Neural cell (in vitro differentiated cells): ENCODE measurements at regions not wholly inside any gene's neighbourhood (a gene's known extent, or its start where the extent isn't known, plus 50 kb on each side); places are given as distances from the start of the nearest gene placed in this dataset.

Source experiments
- H2AFZ ChIP-seq: fragments of 200-600, 300-800 bp; sonication (generic), shearing (Covaris generic); 2 replicates; pipeline ENCODE4 v1.6.0; 2014; ENCODE audit warnings: low read depth, mild to moderate bottlenecking, antibody characterized with exemption, low read length, moderate library complexity
- H3F3A ChIP-seq: fragments of 200-600 bp; shearing (Covaris generic); 2 replicates; pipeline ENCODE4 v1.6.1; 2016; ENCODE audit warnings: mild to moderate bottlenecking, moderate library complexity, mixed read lengths, antibody characterized with exemption, low read length; ENCODE audit not compliant: insufficient read depth, poor library complexity, severe bottlenecking
- H3K27ac ChIP-seq: fragments of 200-600, 300-800 bp; sonication (generic), shearing (Covaris generic); 2 replicates; pipeline ENCODE4 v1.5.1; 2014; ENCODE audit warnings: mild to moderate bottlenecking, low read length, moderate library complexity
- H3K27me3 ChIP-seq: fragments of 300-800, 200-600 bp; sonication (generic), shearing (Covaris generic); 2 replicates; pipeline ENCODE4 v1.6.0; 2014; ENCODE audit warnings: mild to moderate bottlenecking, low read depth, low read length, moderate library complexity; ENCODE audit not compliant: insufficient read depth
- H3K36me3 ChIP-seq: fragments of 300-800, 200-600 bp; sonication (generic), shearing (Covaris generic); 2 replicates; pipeline ENCODE4 v1.5.1; 2014; ENCODE audit warnings: mild to moderate bottlenecking, antibody characterized with exemption, low read length, moderate library complexity; ENCODE audit not compliant: insufficient read depth
- H3K4me2 ChIP-seq: fragments of 300-800, 200-600 bp; sonication (generic), shearing (Covaris generic); 2 replicates; pipeline ENCODE4 v1.6.0; 2014; ENCODE audit warnings: mild to moderate bottlenecking, low read length
- H3K4me3 ChIP-seq: fragments of 300-800, 200-600 bp; sonication (generic), shearing (Covaris generic); 2 replicates; pipeline ENCODE4 v1.5.1; 2014; ENCODE audit warnings: mild to moderate bottlenecking, low read length, moderate library complexity
- H3K79me2 ChIP-seq: fragments of 200-600 bp; shearing (Covaris generic); replicated peaks from 2 replicates; pipeline ENCODE4 v1.6.0; 2014; ENCODE audit warnings: mild to moderate bottlenecking, low read length, moderate library complexity; ENCODE audit not compliant: insufficient read depth
- H3K9ac ChIP-seq: fragments of 300-800, 200-600 bp; sonication (generic), shearing (Covaris generic); 2 replicates; pipeline ENCODE4 v1.6.1; 2016; ENCODE audit warnings: mild to moderate bottlenecking, low read length, mixed read lengths
- H3K9me2 ChIP-seq: fragments of 200-600 bp; shearing (Covaris generic); 2 replicates; pipeline ENCODE4 v1.6.1; 2016; ENCODE audit warnings: mild to moderate bottlenecking, low read length, mixed read lengths; ENCODE audit not compliant: insufficient read depth
- H3K9me3 ChIP-seq: fragments of 200-600, 300-800 bp; sonication (generic), shearing (Covaris generic); 2 replicates; pipeline ENCODE4 v1.6.1; 2016; ENCODE audit warnings: mild to moderate bottlenecking, mixed run types, low read length, moderate library complexity, mixed read lengths
- H4K20me1 ChIP-seq: fragments of 200-600 bp; shearing (Covaris generic); 2 replicates; pipeline ENCODE4 v1.6.1; 2016; ENCODE audit warnings: mild to moderate bottlenecking, mixed run types; ENCODE audit not compliant: insufficient read depth
- EP300 ChIP-seq: fragments of 450-650 bp; conservative IDR thresholded peaks from 2 replicates; pipeline ENCODE4 v1.6.1; 2014; ENCODE audit warnings: antibody characterized with exemption, mild to moderate bottlenecking, moderate library complexity; ENCODE audit not compliant: poor library complexity, severe bottlenecking
- EZH2 ChIP-seq: fragments of 200-600, 300-800 bp; shearing (Covaris generic), sonication (generic); IDR thresholded peaks from 2 replicates; pipeline ENCODE4 v1.6.1; 2014; ENCODE audit warnings: antibody characterized with exemption, low read length, borderline replicate concordance, mild to moderate bottlenecking; ENCODE audit not compliant: insufficient read depth, poor library complexity, severe bottlenecking
- MXI1 ChIP-seq: fragments of 450-650 bp; conservative IDR thresholded peaks from 2 replicates; pipeline ENCODE4 v1.6.1; 2014; ENCODE audit warnings: antibody characterized with exemption, mild to moderate bottlenecking; ENCODE audit not compliant: poor library complexity, severe bottlenecking
- POLR2AphosphoS5 ChIP-seq: IDR thresholded peaks from 2 replicates; pipeline ENCODE4 v1.6.1; 2012
- RAD21 ChIP-seq: fragments of 450-650 bp; conservative IDR thresholded peaks from 2 replicates; pipeline ENCODE4 v1.6.1; 2014; ENCODE audit warnings: antibody characterized with exemption, mild to moderate bottlenecking, moderate library complexity
- REST ChIP-seq: IDR thresholded peaks from 2 replicates; pipeline ENCODE4 v1.6.1; 2012; ENCODE audit warnings: borderline replicate concordance
- SMC3 ChIP-seq: fragments of 450-650 bp; conservative IDR thresholded peaks from 2 replicates; pipeline ENCODE4 v1.6.1; 2014; ENCODE audit warnings: antibody characterized with exemption, mild to moderate bottlenecking, moderate library complexity; ENCODE audit not compliant: poor library complexity
- TAF1 ChIP-seq: IDR thresholded peaks from 2 replicates; pipeline ENCODE4 v1.6.1; 2012; ENCODE audit warnings: low read depth
- TF ChIP-seq, protein P1 (sequence below): fragments of 450-650 bp; IDR thresholded peaks from 2 replicates; pipeline ENCODE4 v1.5.1; 2014; ENCODE audit warnings: antibody characterized with exemption, mild to moderate bottlenecking, moderate library complexity; ENCODE audit not compliant: poor library complexity, severe bottlenecking

- no peak for TF ChIP-seq EZH2
These were observed 510.3 kb downstream of the PLCL1 start (continued) for GRCh38 chr2:198314559-198315153.

GRCh38 chr2:198312596-198313483, 508.4 kb downstream of the PLCL1 start:
- no peaks in the 10 kb centered on the region for H3K9me2 ChIP-seq
- no peak overlapping the region for H3K9ac ChIP-seq
- no peaks in the 10 kb centered on the region for H3K9me3 ChIP-seq
- H3K36me3 ChIP-seq, result no peaks in the 10 kb centered on the region
- no peaks in the 10 kb centered on the region for H3K79me2 ChIP-seq
- no peaks in the 10 kb centered on the region for H3K27me3 ChIP-seq
- TF ChIP-seq MXI1, result no peak
- TF ChIP-seq EZH2, result no peak
- no peak for TF ChIP-seq RAD21
- no peak for TF ChIP-seq REST
- TF ChIP-seq, protein P1, sequence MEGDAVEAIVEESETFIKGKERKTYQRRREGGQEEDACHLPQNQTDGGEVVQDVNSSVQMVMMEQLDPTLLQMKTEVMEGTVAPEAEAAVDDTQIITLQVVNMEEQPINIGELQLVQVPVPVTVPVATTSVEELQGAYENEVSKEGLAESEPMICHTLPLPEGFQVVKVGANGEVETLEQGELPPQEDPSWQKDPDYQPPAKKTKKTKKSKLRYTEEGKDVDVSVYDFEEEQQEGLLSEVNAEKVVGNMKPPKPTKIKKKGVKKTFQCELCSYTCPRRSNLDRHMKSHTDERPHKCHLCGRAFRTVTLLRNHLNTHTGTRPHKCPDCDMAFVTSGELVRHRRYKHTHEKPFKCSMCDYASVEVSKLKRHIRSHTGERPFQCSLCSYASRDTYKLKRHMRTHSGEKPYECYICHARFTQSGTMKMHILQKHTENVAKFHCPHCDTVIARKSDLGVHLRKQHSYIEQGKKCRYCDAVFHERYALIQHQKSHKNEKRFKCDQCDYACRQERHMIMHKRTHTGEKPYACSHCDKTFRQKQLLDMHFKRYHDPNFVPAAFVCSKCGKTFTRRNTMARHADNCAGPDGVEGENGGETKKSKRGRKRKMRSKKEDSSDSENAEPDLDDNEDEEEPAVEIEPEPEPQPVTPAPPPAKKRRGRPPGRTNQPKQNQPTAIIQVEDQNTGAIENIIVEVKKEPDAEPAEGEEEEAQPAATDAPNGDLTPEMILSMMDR, result no peak
- no peak for TF ChIP-seq EP300
- no peak for TF ChIP-seq TAF1
- no peak for TF ChIP-seq SMC3
- no peak for TF ChIP-seq POLR2AphosphoS5
- H2AFZ ChIP-seq, result no peak overlapping the region
- no peak overlapping the region for H3K27ac ChIP-seq
- H3K4me2 ChIP-seq, result no peak overlapping the region
- no peaks in the 10 kb centered on the region for H4K20me1 ChIP-seq
- no peaks in the 10 kb centered on the region for H3F3A ChIP-seq
- H3K4me3 ChIP-seq, result no peak overlapping the region

- Histone ChIP-seq H3K79me2 (no peaks in the 10 kb centered on the region), H3K9ac (no peak overlapping the region), H3K4me3 (no peak overlapping the region), H4K20me1 (no peaks in the 10 kb centered on the region), H3K9me3 (no peaks in the 10 kb centered on the region), H2AFZ (no peak overlapping the region), H3K36me3 (no peaks in the 10 kb centered on the region), H3K9me2 (no peaks in the 10 kb centered on the region), H3F3A (no peaks in the 10 kb centered on the region), H3K4me2 (no peak overlapping the region), H3K27ac (no peak overlapping the region), H3K27me3 (no peaks in the 10 kb centered on the region)
- no peak for TF ChIP-seq REST
These were observed 506.6 kb downstream of the PLCL1 start for GRCh38 chr2:198311020-198311419.
